ENCODE measurements at regions not wholly inside any gene's neighbourhood (a gene's known extent, or its start where the extent isn't known, plus 50 kb on each side); places are given as distances from the start of the nearest gene placed in this dataset.

DNA sequence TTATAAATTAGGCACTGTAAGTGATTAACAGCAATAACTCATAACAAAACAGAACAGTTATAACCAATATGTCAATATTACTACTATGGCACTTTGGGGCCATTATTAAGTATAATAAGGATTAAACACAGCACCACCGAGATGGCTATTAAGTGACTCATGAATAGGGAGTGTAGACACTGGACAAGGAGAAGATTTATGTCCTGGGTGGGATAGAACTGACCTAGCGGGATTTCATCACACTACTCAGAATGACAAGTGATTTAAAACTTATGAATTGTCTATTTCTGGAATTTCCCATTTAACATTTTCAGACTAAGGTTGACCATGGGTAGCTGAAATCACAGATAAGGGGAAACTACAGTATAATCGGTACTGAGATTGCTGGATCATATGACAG lies 79.0 kb upstream of the SLC7A1 start:
- no peaks in the 10 kb centered on the region for H3K27me3 Mint-ChIP-seq (ENCODE audit: low read depth)
- no peaks in the 10 kb centered on the region for H3K36me3 Mint-ChIP-seq (ENCODE audit: low read depth)
- H3K4me3 Mint-ChIP-seq = no peak overlapping the region
- no peaks in the 10 kb centered on the region for H3K4me1 Mint-ChIP-seq
- no peak for DNase-seq (ENCODE audit: low read depth, low spot score)
- peaks cover 2% of the 10 kb centered on the region for H3K9me3 Mint-ChIP-seq
- no peak overlapping the region for H3K27ac Mint-ChIP-seq (ENCODE audit: unreplicated experiment)
- TF ChIP-seq, protein P1, sequence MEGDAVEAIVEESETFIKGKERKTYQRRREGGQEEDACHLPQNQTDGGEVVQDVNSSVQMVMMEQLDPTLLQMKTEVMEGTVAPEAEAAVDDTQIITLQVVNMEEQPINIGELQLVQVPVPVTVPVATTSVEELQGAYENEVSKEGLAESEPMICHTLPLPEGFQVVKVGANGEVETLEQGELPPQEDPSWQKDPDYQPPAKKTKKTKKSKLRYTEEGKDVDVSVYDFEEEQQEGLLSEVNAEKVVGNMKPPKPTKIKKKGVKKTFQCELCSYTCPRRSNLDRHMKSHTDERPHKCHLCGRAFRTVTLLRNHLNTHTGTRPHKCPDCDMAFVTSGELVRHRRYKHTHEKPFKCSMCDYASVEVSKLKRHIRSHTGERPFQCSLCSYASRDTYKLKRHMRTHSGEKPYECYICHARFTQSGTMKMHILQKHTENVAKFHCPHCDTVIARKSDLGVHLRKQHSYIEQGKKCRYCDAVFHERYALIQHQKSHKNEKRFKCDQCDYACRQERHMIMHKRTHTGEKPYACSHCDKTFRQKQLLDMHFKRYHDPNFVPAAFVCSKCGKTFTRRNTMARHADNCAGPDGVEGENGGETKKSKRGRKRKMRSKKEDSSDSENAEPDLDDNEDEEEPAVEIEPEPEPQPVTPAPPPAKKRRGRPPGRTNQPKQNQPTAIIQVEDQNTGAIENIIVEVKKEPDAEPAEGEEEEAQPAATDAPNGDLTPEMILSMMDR (conservative IDR thresholded peaks at IDR 0.05) = no peak

DNA sequence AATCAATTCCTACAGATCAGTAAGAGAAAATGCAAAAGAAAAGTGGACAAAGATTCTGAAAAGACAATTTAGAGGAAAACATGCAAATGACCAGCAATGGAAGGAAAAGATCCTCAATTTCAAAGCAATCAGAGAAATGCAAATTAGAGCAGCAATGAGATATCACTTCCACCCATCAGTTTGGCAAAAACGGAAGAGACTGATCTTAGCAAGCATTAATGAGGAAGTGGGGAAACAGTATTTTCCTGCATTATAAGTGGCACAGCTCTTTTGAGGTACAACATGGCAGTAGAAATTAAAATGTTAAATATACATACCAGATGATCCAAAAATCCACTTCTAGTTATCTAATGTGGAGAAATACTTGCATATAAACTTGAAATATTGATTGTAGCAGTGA lies 69.1 kb upstream of the SLC7A1 start:
- peaks cover 15% of the 10 kb centered on the region for H3K27me3 Mint-ChIP-seq (ENCODE audit: low read depth)
- H3K9me3 Mint-ChIP-seq = peaks cover 6% of the 10 kb centered on the region
- no peak for DNase-seq (ENCODE audit: low read depth, low spot score)
- no peak overlapping the region for H3K27ac Mint-ChIP-seq (ENCODE audit: unreplicated experiment)
- TF ChIP-seq, protein P1 (conservative IDR thresholded peaks at IDR 0.05) = no peak
- no peak overlapping the region for H3K4me3 Mint-ChIP-seq
- H3K36me3 Mint-ChIP-seq (ENCODE audit: low read depth) = peaks cover 2% of the 10 kb centered on the region
- no peaks in the 10 kb centered on the region for H3K4me1 Mint-ChIP-seq

DNA sequence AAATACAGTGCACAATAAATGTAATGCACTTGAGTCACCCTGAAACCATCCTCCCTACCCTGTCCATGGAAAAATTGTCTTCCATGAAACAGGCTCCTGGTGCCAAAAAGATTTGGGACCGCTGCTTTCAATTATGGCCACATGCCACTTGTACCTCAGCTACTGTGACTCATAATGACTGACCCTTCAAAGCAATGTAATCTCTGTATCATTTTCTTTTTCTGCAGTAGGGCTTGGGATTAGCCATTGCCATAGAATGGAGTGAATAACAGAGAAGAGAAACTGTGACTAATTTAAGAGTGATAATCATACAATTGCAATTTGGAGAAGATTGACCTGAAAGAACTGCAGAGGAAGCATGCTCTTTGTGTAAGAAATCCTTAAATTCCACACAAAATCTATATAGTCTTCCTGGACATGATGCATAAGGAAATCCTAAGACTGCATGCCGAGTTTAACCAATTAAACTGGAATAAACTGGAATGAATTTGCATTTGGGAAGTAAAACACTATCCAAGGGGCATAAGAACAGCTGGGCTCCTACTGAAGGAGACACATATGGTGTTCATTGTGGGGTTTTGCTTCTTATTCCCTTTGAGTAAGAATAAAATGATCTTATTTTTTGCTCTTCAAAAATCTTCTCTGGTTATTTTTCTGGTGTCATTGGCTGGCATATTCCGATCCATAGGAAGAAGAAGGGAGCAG lies 59.5 kb upstream of the SLC7A1 start:
- TF ChIP-seq, protein P1 (conservative IDR thresholded peaks at IDR 0.05) = no peak
- no peak overlapping the region for H3K4me3 Mint-ChIP-seq
- no peaks in the 10 kb centered on the region for H3K36me3 Mint-ChIP-seq (ENCODE audit: low read depth)
- H3K9me3 Mint-ChIP-seq = no peaks in the 10 kb centered on the region
- no peaks in the 10 kb centered on the region for H3K27me3 Mint-ChIP-seq (ENCODE audit: low read depth)
- no peak overlapping the region for H3K27ac Mint-ChIP-seq (ENCODE audit: unreplicated experiment)
- no peaks in the 10 kb centered on the region for H3K4me1 Mint-ChIP-seq
- no peak for DNase-seq (ENCODE audit: low read depth, low spot score)

DNA sequence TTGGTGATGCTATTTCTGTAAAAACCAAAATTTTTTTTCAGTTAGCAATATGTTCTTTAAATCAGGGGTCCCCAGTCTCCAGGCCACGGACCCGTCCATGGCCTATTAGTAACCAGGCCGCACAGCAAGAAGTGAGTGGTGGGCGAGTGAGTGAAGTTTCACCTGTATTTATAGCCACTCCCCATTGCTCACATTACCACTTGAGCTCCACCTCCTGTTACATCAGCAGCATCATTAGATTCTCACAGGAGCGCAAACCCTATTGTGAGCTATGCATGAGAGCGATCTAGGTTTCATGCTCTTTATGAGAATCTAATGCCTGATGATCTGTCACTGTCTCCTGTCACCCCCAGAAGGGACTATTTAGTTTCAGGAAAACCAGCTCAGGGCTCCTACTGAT lies 58.9 kb upstream of the SLC7A1 start:
- DNase-seq (ENCODE audit: low read depth, low spot score) = no peak
- Mint-ChIP-seq H3K27me3 (ENCODE audit: low read depth) (no peaks in the 10 kb centered on the region), H3K27ac (ENCODE audit: unreplicated experiment) (no peak overlapping the region), H3K4me3 (no peak overlapping the region), H3K36me3 (ENCODE audit: low read depth) (no peaks in the 10 kb centered on the region), H3K9me3 (no peaks in the 10 kb centered on the region), H3K4me1 (no peaks in the 10 kb centered on the region)
- TF ChIP-seq, protein P1 (conservative IDR thresholded peaks at IDR 0.05) = no peak

DNA sequence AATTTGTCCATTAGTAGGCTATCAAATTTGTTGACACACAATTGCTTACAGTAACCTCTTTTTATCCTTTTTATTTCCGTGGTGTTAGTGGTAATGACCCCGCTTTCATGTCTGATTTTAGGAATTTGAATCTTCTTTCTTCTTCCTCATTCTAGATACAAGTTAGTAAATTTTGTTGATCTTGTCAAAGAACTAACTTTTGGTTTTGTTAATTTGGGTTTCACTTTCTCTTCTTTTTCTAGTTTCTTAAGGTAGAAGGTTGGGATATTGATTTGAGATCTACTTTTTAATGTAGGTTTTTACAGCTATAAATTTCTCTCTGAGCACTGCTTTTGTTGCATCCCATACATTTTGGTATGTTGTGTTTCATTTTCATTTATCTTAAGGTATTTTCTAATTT lies 53.3 kb upstream of the SLC7A1 start:
- Mint-ChIP-seq H3K27ac (ENCODE audit: unreplicated experiment) (no peak overlapping the region), H3K27me3 (ENCODE audit: low read depth) (no peaks in the 10 kb centered on the region)
- TF ChIP-seq, protein P1 (conservative IDR thresholded peaks at IDR 0.05) = no peak

More for the DNA sequence above, 53.3 kb upstream of the SLC7A1 start:
- H3K9me3 Mint-ChIP-seq = peaks cover 5% of the 10 kb centered on the region
- no peak for DNase-seq (ENCODE audit: low read depth, low spot score)
- no peaks in the 10 kb centered on the region for H3K36me3 Mint-ChIP-seq (ENCODE audit: low read depth)
- no peak overlapping the region for H3K4me3 Mint-ChIP-seq
- H3K4me1 Mint-ChIP-seq = no peaks in the 10 kb centered on the region

Data from neural crest cell (in vitro differentiated cells).